GM12864 (cell line): ENCODE measurements at regions not wholly inside any gene's neighbourhood (a gene's known extent, or its start where the extent isn't known, plus 50 kb on each side); places are given as distances from the start of the nearest gene placed in this dataset.

Experiments used
- DNase-seq: peaks from one replicate; pipeline ENCODE4 v3.0.0-alpha.2; 2011; ENCODE audit warnings: low read depth
- H3K4me3 ChIP-seq: 2 replicates; pipeline ENCODE4 v1.5.1; 2011; ENCODE audit warnings: mild to moderate bottlenecking, low read depth, low read length, control low read depth
- CTCF ChIP-seq: IDR thresholded peaks from 2 replicates; pipeline ENCODE4 v1.5.1; 2011; ENCODE audit warnings: low read depth, mild to moderate bottlenecking, moderate library complexity, low read length, control low read depth, inconsistent platforms; ENCODE audit errors: missing control alignments

GRCh38 chr11:129267716-129268115, 75.6 kb upstream of the ARHGAP32 start:
- H3K4me3 ChIP-seq = no peak overlapping the region
- no peak for DNase-seq
- TF ChIP-seq CTCF = no peak

GRCh38 chr11:129266536-129266935, 74.4 kb upstream of the ARHGAP32 start:
- H3K4me3 ChIP-seq = no peak overlapping the region
- TF ChIP-seq CTCF = no peak
- no peak for DNase-seq

GRCh38 chr11:129265125-129265788, 73.1 kb upstream of the ARHGAP32 start:
- no peak overlapping the region for H3K4me3 ChIP-seq
- no peak for TF ChIP-seq CTCF
- no peak for DNase-seq

- no peak overlapping the region for H3K4me3 ChIP-seq
- no peak for TF ChIP-seq CTCF
- DNase-seq = no peak
These were observed 72.0 kb upstream of the ARHGAP32 start for GRCh38 chr11:129264114-129264513.

GRCh38 chr11:129260750-129261149, 68.6 kb upstream of the ARHGAP32 start:
- TF ChIP-seq CTCF = no peak
- DNase-seq = no peak
- H3K4me3 ChIP-seq = no peak overlapping the region

GRCh38 chr11:129259931-129260348, 67.8 kb upstream of the ARHGAP32 start:
- no peak overlapping the region for H3K4me3 ChIP-seq
- DNase-seq = no peak
- TF ChIP-seq CTCF = no peak

- TF ChIP-seq CTCF = no peak
- no peak overlapping the region for H3K4me3 ChIP-seq
- no peak for DNase-seq
These were observed 66.1 kb upstream of the ARHGAP32 start for GRCh38 chr11:129258205-129258604.
